NCI-H748 (cell line): ENCODE measurements at regions not wholly inside any gene's neighbourhood (a gene's known extent, or its start where the extent isn't known, plus 50 kb on each side); places are given as distances from the start of the nearest gene placed in this dataset.
A peak's percentile ranks its signal among the peaks of the same experiment; 100 is the strongest.

Experiments used
- DNase-seq: peaks from one replicate; lab custom pipeline; 2025; ENCODE audit not compliant: unreplicated experiment; lab: John Stamatoyannopoulos, UW

DNA sequence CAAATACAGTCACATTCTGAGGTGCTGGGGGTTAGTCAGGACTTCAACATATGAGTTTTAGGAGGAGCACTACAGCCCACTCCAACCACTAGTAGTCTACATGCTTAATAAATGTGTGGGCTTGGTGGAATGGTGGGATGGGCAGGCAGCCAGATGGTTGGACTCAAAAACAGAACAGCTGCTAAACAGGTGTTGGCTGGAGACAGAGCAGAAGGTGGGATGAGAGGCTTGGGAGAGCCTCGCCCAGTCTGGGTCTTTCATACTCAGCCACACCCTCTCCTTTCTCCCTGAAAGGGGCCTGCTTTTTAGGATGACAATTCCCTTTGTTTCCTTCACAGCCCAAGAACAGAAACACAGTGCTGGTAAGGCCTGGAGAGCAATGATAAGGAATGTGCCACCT, 143.9 kb upstream of the KLHL29 start:
- peak; percentile 93 for DNase-seq

DNA sequence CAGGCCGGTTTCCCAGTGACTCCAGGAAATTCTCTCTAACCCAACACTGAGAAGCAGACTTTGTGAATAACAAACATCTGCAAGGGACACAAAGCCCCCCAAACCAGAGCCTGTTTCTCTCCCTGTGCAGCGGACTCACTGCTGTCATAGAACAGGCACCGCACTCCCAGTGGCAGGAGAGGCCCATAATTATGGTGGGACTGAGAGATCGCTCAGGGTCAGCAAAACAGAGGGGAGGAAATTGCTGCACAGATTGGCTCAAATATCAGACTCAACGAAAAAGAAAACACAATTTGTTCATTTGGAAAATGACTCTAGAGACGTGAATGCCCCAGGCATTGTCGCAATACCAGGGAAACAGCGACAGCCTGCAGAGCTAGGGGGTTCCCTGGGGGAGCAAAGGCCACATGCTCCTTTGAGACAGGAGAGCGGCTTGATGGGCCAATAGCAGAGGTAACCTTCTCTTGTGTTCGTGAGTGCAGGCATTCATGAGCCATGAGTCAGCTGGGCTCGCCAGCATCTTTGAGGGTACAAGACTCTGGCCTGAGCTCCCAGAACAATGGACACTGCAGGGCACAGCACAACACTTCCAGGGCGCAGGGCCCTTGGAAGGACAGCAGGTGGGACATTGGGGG, 143.3 kb upstream of the KLHL29 start:
- peak; percentile 76 for DNase-seq

DNA sequence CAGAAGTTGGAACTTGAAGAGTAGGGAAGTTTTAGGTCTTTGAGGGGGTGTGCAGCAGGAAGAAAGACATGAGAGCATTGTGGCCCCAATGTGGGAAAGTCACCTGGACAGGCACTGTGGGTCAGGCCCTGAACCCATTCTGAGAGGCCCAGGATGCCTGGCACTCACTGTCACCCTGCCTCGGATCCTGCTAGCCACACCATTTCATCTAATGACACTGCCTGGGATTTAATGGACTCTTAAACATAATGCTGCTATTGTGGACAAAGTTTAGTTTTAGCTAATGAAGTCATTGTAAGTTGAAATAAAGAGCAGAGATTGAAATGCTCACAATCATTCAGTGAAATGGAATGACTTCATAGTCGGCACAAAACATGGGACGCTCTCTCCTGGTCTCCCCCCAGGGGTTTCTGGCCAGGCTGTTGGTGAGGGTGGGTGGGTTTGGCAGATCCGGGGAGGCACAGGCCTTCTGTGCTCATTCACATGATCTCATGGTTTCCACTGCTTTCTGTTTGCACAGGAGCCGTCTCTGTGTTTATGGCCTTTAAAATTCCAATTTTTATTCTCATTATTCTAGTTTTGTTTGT, 141.8 kb upstream of the KLHL29 start:
- DNase-seq = no peak

DNA sequence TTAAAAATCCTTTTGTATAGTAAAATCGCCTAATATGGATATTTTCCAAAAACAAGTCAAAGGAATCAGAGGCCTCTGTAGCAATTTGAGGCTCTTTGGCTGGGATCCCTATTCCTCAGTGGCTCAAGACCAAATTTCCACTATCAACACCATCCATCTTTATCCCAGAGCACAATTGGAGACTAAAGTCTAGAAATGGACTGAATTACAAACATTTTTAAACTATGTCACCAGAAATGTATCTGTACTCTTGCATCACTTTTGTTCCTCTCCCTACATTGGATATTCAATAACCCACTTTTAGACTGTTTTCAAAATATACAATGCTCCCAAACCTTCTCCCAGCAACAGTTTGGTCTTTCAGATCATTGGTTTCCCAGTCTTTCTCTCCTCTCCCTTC, 140.4 kb upstream of the KLHL29 start:
- no peak for DNase-seq

DNA sequence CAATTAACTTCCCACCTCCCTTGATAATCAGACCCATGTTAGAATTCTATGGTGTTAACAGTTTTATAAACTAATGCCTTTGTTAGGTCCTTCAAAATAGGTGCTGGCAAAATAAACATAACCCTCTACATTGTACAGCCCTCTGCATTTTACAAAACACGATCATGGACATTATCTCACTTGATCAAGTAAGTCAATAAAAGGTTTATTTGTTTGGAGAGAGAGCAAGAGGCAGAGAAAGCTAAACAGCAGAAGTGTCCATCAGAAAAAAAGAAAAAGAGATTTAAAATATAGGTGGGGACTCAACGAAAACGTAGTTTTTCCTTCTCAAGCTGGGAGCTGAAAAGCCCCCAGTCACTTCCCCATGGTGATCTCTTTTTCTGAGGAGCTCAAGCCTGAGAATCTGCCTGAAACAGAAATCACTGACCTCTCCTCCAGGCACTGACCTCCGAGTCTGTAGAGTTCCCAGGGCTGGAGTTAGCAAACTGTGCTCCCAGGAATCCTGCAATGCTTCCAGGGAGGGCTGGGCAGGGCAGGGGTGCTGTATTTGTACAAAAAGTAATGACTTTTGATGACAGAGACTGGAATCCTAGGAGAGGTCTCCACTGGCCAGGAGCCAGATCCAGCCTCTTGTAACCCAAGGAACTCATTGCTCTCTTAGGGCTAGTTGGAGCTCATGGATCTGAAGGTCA, 137.8 kb upstream of the KLHL29 start:
- DNase-seq = peak; percentile 90

DNA sequence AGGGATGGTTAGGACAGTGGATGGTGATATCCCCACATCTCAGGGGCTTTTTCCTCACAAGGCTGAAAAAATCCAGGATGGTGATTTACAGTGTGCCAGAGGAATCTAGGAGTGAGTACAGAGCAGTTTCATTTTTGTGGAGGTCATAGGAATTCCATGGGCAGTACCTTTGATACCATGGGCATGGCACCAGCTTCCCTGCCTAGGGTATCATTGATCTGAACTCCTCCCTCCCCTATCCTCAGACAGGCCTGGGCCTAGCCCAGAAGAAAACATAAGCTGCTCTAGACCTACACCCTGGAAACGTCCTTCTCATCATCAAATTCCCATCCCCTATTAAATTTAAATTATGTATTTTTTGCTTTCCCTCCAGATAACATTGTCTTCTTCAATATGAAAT, 136.3 kb upstream of the KLHL29 start:
- DNase-seq = no peak

DNA sequence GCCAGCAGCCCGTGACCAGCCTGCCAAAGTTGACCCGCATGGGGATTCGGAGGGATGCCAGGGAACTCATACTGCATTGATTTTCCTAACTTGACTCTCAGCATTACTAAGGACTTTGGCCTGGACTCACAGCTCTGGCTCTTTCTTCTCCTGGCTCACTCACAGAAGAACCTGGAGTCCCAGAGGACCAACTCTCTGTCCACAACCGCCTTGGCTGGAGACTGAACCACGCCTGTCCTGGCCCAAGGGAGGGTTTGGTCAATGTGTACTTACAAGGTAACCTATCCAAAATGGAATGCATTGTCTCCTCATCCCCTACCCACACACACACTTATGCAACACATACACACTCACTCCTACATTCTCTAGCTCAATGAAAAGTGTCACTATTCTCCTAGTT, 135.6 kb upstream of the KLHL29 start:
- no peak for DNase-seq

DNA sequence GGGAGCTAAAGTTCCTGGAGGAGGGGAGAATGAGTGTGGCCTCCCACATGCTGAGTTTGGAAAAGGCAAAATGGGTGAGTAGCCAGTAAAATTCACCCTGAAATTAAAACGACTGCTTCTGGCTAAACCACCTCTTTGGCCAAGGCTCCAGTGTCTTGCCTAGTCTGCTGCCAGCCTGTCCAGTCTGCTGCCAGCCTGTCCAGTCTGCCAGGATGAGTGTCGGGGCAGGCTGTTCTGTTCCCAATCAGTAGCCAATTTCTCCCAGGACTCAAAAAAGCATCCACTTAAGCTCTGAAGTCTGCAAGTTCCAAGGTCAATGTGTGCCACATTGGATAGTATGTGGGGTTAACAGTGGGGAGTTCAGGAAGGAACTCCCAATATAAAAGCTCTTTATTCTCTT, 134.6 kb upstream of the KLHL29 start:
- DNase-seq = no peak

DNA sequence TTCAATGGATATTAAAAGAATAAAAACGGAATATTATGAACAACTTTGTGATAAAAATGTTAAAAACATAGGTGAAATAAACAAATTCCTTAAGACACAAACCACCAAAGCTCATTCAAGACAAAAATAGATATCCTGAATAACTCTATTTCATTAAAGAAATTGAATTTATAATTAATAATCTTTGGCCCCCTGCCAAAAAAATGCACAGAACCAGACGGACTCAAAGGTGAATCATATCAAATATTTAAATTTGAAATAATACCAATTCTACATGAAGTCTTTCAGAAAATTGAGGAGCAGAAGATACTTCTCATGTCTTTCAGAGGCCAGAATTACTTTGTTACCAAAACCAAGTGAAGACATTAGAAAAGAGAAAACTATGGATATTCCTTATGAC, 128.3 kb upstream of the KLHL29 start:
- no peak for DNase-seq

DNA sequence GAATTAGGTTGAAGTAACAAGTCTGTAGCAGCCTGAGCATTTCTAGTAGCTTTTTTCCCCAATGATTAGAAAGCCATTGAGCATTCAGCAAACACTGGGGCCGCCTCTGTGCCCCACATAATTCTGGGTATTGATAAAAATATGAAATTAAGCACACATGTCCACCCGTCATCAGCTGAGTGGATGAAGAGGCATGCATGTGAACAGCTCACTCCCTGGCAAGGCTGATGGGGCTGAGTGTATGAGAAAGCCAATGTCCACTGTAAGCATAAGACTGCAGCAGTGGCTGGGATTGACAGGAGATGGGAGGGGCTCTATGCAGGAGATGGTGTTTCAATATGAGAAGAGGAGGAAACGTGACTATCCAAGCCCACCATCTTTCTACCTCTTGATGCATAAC, 124.4 kb upstream of the KLHL29 start:
- no peak for DNase-seq

DNA sequence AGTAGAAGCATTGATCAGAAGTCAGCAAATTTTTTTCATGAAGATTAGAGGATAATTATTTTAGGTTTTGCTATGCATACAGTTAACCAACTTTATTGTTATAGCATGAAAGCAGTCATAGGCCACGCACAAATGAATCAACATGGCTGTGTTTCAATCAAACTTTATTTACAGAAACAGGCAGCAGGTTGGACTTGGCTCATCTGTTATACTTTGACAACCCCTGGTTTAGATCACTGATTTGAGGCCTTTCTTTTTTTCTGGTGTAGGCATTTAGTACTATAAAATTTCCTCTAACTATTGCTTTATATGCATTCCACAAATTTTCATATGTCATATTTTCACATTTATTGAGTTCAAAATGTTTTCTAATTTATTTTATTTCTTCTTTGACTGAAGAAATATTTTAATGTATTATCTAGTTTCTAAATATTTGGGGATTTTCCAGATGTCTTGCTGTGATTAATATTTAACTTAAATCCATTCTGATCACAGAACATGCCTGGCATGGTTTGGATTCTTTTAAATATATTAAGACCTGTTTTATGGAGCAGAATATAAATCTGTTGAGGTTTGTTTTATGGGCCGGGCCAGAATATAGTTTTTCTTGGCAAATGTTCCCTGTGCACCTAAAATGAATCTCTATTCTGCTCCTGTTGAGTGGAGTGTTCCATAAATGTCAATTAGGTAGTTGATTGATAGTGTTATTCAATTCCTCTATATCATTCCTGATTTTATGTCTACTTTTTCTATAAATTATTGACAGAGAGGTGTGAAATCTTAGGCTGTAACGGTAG, 116.3 kb upstream of the KLHL29 start:
- DNase-seq = no peak

DNA sequence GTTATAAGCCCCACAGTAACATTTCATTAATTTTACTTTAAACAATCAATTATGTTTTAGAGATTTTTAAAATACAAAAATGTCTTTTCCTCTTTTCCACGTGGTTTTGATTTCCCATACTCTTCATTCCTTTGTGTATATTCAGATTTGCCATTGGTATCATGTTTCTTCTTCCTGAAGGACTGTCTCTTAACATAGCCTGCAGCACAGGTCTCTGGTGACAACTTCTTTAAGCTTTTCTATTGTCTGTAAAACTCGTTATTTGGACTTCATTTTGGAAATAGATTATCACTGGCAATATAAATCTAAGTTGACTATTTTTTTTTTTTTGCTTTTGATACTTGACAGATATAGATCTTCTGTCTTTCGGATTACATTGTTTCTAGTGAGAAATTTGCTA, 115.2 kb upstream of the KLHL29 start:
- DNase-seq = no peak

DNA sequence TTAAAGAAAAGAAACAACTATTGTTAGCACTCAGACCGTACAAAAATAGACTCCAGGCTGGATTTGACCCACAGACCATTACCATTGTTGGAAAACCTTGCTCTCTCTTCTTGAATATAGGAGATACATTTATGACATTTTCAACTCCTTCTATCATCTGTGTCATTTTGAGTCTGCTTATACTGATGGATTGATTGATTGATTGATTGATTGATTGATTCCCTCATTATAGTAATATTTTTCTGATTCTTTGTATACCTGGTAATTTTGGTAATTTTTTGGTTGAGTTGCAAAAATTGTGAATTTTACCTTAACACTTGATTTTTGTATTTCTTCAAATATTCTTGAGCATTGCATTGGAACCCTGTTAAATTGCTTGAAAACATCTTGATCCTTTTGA, 114.2 kb upstream of the KLHL29 start:
- no peak for DNase-seq

DNA sequence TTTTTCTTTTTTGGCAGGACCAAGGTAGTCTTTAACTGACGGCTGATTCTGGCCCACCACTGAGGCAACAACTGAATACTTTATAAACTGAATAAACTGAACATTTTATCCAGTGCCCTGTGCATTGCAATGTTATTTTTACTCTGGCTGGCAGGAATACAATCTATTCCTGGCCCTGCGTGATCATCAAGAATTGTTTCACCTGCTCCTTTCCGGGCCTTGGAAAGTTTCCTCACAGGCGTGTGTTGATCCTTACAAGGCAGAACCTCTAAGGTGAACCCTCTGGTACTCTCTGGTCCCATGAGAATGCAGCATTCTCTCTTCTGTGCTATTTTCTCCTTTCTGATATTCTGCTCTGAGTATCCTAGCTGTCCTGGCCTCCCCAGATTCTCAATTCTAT, 113.7 kb upstream of the KLHL29 start:
- no peak for DNase-seq

DNA sequence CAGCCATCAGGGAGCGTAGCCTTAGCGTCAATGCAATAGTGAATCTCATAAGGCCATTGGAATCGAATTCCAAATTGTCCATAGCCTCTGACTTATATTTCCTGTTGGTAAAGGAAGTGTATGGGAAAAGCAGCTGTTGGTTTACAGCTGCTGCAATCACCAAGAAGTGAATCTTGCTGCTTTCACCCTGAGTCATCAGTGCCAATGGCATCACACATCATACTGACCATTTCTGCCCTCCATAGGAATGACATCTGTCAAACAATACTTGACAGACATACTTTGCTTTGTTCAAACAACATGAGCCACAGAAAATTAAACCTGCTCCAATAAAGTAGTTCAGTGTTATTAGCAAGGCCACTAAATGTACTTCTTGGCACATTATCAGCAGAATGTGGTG, 111.2 kb upstream of the KLHL29 start:
- no peak for DNase-seq

DNA sequence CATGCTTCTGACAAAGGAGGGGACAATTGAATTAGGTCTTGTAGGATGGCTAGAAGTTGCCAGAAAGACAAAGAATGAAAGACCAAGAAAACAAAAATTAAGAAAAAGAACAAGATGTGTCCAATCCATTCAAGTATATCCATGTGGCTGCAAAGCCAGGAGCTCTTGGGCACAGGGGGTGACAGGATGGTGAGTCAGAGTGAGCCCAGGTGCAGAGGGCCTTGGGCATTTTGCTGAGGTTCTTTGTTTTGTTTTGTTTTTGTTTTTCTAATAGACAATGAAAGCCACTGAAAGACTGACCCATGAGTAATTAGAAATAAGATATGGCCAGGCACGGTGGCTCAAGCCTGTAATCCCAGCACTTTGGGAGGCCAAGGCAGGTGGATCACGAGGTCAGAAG, 104.6 kb upstream of the KLHL29 start:
- DNase-seq = no peak

DNA sequence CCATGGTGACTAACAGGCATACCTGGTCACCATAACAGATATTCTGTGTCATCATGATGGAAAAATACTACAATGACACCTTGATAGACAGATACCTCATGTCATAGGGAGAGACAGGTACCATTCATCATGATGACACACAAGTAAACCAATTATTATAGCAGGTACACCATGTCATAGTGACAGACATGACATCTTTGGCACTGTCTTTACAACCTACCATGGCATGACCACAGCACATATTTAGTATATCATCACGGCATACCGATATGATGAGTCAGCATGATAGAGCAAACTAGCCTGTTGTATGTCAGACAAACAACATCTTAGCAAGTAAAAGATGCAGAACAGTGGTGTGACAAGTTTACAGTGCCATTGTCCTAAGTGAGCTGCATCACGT, 101.3 kb upstream of the KLHL29 start:
- no peak for DNase-seq

DNA sequence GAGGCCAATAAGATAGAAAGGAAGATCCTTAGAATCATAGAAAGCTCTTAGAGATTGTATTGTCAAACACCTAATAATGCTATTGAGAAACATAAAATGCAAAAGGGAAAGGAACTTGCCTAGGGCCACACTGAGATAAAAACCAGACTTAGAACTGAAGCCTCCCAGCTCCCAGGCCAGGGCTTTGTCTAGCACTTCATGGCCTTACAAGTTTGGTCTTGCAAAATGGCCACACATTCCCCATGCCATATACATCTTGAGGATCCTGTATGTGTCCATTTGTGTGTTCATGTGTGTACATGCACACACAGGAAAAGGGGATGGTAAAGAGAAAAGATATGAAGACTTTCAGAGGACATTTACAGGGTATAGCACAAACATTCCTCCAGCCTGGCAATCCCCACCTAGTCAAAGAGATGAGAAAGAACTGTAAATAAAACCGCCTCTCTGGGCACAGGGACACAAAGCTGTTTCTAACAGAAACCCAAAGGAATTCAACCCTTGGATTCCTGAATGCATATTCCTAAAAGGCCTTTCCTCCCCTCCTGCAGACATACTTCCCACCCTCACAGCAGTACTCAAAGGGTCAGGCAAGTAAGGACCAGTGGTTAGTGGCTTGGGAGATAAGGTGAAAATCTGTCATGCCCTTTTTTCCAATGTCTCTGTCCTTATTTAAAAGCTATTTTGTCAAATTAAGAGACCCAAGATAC, 99.7 kb upstream of the KLHL29 start:
- no peak for DNase-seq

DNA sequence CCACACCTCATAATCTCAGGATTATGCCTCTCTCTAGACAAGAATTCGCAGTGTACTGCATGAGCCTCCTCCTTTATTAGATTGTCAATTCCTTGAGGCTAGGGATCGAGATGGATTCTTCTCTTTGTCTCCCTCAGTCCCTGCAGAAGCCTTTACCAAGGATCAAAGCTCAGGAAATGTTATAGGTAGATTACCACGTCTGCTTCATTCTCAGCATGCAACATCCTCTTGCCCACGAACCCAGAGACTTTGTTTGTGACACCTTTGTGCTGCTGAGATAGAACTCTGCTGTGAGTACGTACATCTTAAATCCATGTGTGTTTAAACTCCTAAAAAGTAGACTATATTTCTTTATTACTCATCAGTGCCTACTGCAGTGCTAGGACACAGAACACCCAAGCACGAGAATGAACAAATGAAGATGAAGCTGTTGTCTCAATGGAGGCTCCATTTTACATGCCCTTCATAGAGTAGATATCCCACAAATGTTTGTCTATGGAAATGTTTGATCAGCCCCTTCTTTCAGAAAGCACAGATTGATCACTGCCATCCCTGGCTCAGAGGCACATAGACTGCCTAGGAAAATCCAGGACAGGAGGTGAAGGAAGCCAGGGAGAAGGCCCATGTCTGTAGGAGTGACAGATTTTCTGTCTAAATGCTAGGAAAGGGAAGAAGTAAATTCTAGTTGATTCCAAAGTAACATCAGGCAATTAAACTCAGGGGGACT, 98.8 kb upstream of the KLHL29 start:
- no peak for DNase-seq
